Thyroid gland (tissue), 4 donors: ENCODE measurements at regions not wholly inside any gene's neighbourhood (a gene's known extent, or its start where the extent isn't known, plus 50 kb on each side); places are given as distances from the start of the nearest gene placed in this dataset.

Experiments
- DNase-seq, 2 donors: peaks; one replicate each; pipeline ENCODE4 v3.0.0-alpha.2; 2019
- H3K27ac ChIP-seq, 3 donors: fragments of 200-600 bp; sonication (generic); 1 replicate in 2 of 3; 2 replicates in 1 of 3; pipeline ENCODE4 v1.5.1; 2016 to 2019; ENCODE audit warnings: mild to moderate bottlenecking in 1 of 3, moderate library complexity in 1 of 3
- H3K27me3 ChIP-seq: fragments of 200-600 bp; sonication (generic); one replicate; pipeline ENCODE4 v1.5.1; 2019
- H3K36me3 ChIP-seq, 2 donors: fragments of 200-600 bp; sonication (generic); one replicate each; pipeline ENCODE4 v1.5.1; 2016 to 2019
- H3K4me1 ChIP-seq, 2 donors: fragments of 200-600 bp; sonication (generic); one replicate each; pipeline ENCODE4 v1.5.1; 2017 to 2019
- H3K4me3 ChIP-seq, 3 donors: fragments of 200-600 bp; sonication (generic); replicated peaks in 1 of 3; 1 replicate in 2 of 3; 2 replicates in 1 of 3; pipeline ENCODE4 v1.5.1; 2016; ENCODE audit warnings: mild to moderate bottlenecking in 1 of 3
- H3K9me3 ChIP-seq: fragments of 200-600 bp; sonication (generic); one replicate; pipeline ENCODE4 v1.5.1; 2017
- POLR2A ChIP-seq, 2 donors: fragments of 450-650 bp; IDR thresholded peaks; one replicate each; pipeline ENCODE4 v1.6.1; 2017; ENCODE audit warnings: antibody characterized with exemption in 2 of 2, mild to moderate bottlenecking in 2 of 2, moderate library complexity in 1 of 2
- WGBS, 2 donors: methylation state at CpG; one replicate each; pipeline ENCODE4 v1.1.5; 2017; 5-methylcytosine and 5-hydroxymethylcytosine counted together
- intact Hi-C: fragments of 100-400 bp; cut with DNase I; formaldehyde crosslinking; loops from one replicate; pipeline ENCODE4 v1.15.1; 2023
- TF ChIP-seq, protein P1 (sequence below), 6 experiments: fragments of 200-600 bp in 3 of 6; fragments of 450-650 bp in 3 of 6; sonication (generic) in 3 of 6; IDR thresholded peaks; one replicate each; pipeline ENCODE4 v1.5.1; 2016 to 2019; ENCODE audit warnings: antibody characterized with exemption in 6 of 6, mild to moderate bottlenecking in 2 of 6, inconsistent platforms in 1 of 6, moderate library complexity in 1 of 6

DNA sequence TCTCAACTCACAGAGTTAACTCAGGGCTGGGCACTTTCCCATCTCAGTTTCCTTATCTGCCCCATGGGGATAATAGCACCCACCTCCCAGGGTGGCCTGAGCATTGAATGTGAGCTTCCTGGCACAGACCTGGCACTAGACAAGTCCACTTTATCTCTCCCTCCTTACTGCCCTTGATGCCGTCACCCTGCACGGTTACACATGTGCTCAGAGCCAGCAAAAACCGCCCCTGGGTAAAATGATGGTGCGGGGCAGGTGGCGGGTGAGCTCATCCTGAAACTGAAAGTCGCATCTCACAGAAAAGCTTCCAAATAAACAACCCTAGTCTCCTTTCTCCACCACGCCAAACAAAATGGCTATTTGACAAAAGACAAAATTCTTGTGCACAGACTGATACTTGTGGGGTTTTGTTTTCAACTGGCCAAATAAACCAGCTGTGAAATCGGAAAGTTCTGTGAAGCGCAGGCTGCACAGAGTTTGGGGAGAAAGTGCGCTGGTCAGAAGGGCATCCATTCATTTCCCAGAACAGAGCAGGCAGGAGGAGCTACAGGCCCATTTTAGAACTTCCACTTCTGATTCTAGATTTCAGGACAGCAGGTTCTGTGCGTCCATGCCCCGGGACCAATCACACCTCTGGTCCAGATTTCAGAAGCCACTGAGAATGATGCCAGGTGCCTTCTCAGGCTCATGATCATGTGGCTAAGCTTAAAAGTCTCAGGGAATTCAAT is 138.1 kb downstream of the SHANK2 start:
- no peak for TF ChIP-seq POLR2A (IDR thresholded peaks at IDR 0.05)
- Histone ChIP-seq H3K27ac (peak overlapping the region in 2 of 3 donors; percentile 48 to 83), H3K27me3 (no peaks in the 10 kb centered on the region), H3K36me3 (peaks cover 3 to 4% of the 10 kb centered on the region in 2 donors), H3K9me3 (no peaks in the 10 kb centered on the region), H3K4me3 (no peak overlapping the region), H3K4me1 (peaks cover 25 to 26% of the 10 kb centered on the region in 2 donors)
- no peak for DNase-seq
- intact Hi-C loops = loop anchor here (10.0 kb wide), 1 partner anchor 231 kb away; no protein-coding TSS in a partner anchor
- WGBS, 2 donors = 83 to 88% methylated on average over 12 of the region's 12 CpGs

DNA sequence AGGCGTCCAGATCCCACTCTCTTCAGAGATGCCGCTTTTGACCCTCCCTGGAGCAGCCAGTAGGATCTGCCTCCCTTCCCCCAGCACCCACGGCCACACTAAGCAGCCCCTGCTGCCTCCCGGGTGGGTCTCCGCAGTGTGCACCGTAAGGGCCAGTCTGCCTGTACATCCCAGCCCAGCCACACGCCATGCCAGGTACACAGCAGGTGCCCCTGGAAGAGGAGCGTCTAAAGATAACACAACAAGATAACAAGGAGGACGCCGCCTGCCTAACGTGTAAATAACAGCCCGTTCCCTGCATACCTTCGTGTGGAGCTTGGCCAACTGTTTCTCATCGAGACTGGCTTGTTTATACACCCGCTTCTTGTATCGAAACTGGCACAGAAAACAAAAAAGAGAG is 139.4 kb downstream of the SHANK2 start:
- no peak overlapping the region for H3K4me3 ChIP-seq
- no peaks in the 10 kb centered on the region for H3K9me3 ChIP-seq
- no peaks in the 10 kb centered on the region for H3K27me3 ChIP-seq
- WGBS, 2 donors = 28 to 38% methylated on average over 16 of the region's 16 CpGs
- peaks cover 4 to 6% of the 10 kb centered on the region in 2 donors for H3K36me3 ChIP-seq
- peak; percentile 71 to 74 for DNase-seq
- intact Hi-C loops = loop anchor here (10.0 kb wide), 1 partner anchor 232 kb away; no protein-coding TSS in a partner anchor
- peak overlapping the region; percentile 48 to 83 (median 75) for H3K27ac ChIP-seq
- TF ChIP-seq, protein P1, sequence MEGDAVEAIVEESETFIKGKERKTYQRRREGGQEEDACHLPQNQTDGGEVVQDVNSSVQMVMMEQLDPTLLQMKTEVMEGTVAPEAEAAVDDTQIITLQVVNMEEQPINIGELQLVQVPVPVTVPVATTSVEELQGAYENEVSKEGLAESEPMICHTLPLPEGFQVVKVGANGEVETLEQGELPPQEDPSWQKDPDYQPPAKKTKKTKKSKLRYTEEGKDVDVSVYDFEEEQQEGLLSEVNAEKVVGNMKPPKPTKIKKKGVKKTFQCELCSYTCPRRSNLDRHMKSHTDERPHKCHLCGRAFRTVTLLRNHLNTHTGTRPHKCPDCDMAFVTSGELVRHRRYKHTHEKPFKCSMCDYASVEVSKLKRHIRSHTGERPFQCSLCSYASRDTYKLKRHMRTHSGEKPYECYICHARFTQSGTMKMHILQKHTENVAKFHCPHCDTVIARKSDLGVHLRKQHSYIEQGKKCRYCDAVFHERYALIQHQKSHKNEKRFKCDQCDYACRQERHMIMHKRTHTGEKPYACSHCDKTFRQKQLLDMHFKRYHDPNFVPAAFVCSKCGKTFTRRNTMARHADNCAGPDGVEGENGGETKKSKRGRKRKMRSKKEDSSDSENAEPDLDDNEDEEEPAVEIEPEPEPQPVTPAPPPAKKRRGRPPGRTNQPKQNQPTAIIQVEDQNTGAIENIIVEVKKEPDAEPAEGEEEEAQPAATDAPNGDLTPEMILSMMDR (IDR thresholded peaks at IDR 0.05) = no peak
- TF ChIP-seq POLR2A (IDR thresholded peaks at IDR 0.05) = no peak
- H3K4me1 ChIP-seq = peaks cover 22 to 27% of the 10 kb centered on the region in 2 donors

- H3K9me3 ChIP-seq = no peaks in the 10 kb centered on the region
- H3K36me3 ChIP-seq = peaks cover 4 to 6% of the 10 kb centered on the region in 2 donors
- TF ChIP-seq, protein P1 (IDR thresholded peaks at IDR 0.05) = no peak
- no peak for TF ChIP-seq POLR2A (IDR thresholded peaks at IDR 0.05)
- peaks cover 27 to 32% of the 10 kb centered on the region in 2 donors for H3K4me1 ChIP-seq
- no peaks in the 10 kb centered on the region for H3K27me3 ChIP-seq
- no peak overlapping the region for H3K4me3 ChIP-seq
- intact Hi-C loops = loop anchor here (10.0 kb wide), 1 partner anchor 232 kb away; no protein-coding TSS in a partner anchor
- peak overlapping the region; percentile 48 to 83 (median 75) for H3K27ac ChIP-seq
- peak in 1 of 2 donors; percentile 17 for DNase-seq
- WGBS, 2 donors = 56 to 68% methylated on average over 6 to 9 of the region's 9 CpGs
Observed at GRCh38 chr11:71112454-71112853, 139.9 kb downstream of the SHANK2 start.

- TF ChIP-seq, protein P1 (IDR thresholded peaks at IDR 0.05) = no peak
- TF ChIP-seq POLR2A (IDR thresholded peaks at IDR 0.05) = no peak
- Histone ChIP-seq H3K4me3 (no peak overlapping the region), H3K9me3 (no peaks in the 10 kb centered on the region), H3K27ac (no peak overlapping the region), H3K4me1 (peaks cover 32 to 40% of the 10 kb centered on the region in 2 donors), H3K27me3 (no peaks in the 10 kb centered on the region), H3K36me3 (peaks cover 4 to 6% of the 10 kb centered on the region in 2 donors)
- WGBS, 2 donors = 93% methylated on average over 13 of the region's 13 CpGs
- no peak for DNase-seq
- intact Hi-C loops = no loop called here
Observed at GRCh38 chr11:71109586-71109985, 142.8 kb downstream of the SHANK2 start.

DNA sequence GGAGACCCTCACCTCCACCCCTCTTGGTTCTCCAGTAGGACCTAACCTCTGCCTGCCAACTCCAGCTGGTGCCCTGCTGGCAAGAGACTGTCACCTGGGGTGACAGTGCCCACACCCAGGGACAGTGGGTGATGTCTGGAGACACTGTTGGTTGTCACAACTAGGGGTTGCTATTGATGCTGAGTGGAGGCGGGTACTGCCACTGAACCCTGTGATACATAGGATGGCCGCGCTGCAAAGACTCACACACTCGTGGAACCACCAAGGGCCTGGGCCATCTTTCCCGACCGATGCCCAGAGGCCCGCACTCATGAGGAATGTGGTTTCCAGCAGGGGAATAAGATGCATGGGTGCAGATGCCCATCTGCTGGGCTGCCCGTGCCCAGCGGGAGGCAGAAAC is 143.2 kb downstream of the SHANK2 start:
- TF ChIP-seq POLR2A (IDR thresholded peaks at IDR 0.05) = no peak
- TF ChIP-seq, protein P1 (IDR thresholded peaks at IDR 0.05) = no peak
- Histone ChIP-seq H3K36me3 (peaks cover 4 to 6% of the 10 kb centered on the region in 2 donors), H3K27ac (no peak overlapping the region), H3K9me3 (no peaks in the 10 kb centered on the region), H3K4me3 (no peak overlapping the region), H3K27me3 (no peaks in the 10 kb centered on the region), H3K4me1 (peaks cover 32 to 37% of the 10 kb centered on the region in 2 donors)
- DNase-seq = no peak
- 90 to 98% methylated on average over 9 of the region's 9 CpGs for WGBS, 2 donors
- intact Hi-C loops = no loop called here
